ENCODE measurements at regions not wholly inside any gene's neighbourhood (a gene's known extent, or its start where the extent isn't known, plus 50 kb on each side); places are given as distances from the start of the nearest gene placed in this dataset.

DNA sequence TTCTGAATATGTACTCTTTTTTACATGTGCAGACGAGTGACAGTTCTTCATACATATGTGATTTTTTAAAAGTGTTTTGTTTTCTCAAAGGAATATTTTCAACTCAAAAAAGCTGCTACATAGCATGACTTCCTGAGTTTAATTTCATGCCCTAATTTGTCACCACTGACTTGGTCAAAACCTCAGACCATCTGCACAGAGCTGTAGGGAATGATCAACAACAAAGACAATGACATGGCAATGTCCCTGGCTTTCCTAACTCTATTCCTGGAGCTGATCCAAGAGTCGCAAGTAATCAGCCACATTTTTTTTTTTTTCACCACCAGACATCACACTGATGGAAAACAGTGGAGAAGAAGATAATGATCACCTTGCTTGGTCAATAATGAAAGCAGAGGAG, 97.7 kb downstream of the TMA16 start:
- Histone ChIP-seq H3K4ac (ENCODE audit: low read depth, low read length) (no peak overlapping the region), H2BK15ac (ENCODE audit: low read depth, low read length) (no peak overlapping the region), H3K23me2 (ENCODE audit: insufficient read length, low read depth, low read length, poor library complexity, severe bottlenecking) (no peaks in the 10 kb centered on the region), H3K56ac (ENCODE audit: insufficient read length, low read depth, low read length) (no peak overlapping the region), H3K9ac (ENCODE audit: extremely low read depth, insufficient read length, low read length) (no peak overlapping the region), H3K4me2 (ENCODE audit: insufficient read depth, insufficient read length, low read length) (no peak overlapping the region), H4K8ac (replicated peaks; ENCODE audit: insufficient read length, low read depth, low read length) (no peak overlapping the region), H3K9me3 (ENCODE audit: control insufficient read depth, low read depth, low read length) (no peaks in the 10 kb centered on the region), H3K27me3 (ENCODE audit: insufficient read depth, low read length) (no peaks in the 10 kb centered on the region), H3K23ac (ENCODE audit: insufficient read length, low read depth, low read length) (no peak overlapping the region), H3T11ph (ENCODE audit: low read length) (no peak overlapping the region), H4K20me1 (ENCODE audit: control insufficient read depth, insufficient read depth, insufficient read length) (no peaks in the 10 kb centered on the region), H3K79me1 (ENCODE audit: insufficient read depth, low read depth, low read length, poor library complexity, severe bottlenecking) (no peaks in the 10 kb centered on the region), H4K5ac (ENCODE audit: insufficient read length, low read depth, low read length) (no peak overlapping the region), H2BK120ac (ENCODE audit: low read depth, low read length, poor library complexity, severe bottlenecking) (no peak overlapping the region), H3K27ac (ENCODE audit: insufficient read length, low read depth, low read length) (no peak overlapping the region), H4K91ac (ENCODE audit: insufficient read length, low read depth, low read length) (no peak overlapping the region), H3K14ac (ENCODE audit: insufficient read depth, low read length) (no peak overlapping the region), H2BK5ac (ENCODE audit: insufficient read length, low read length) (no peak overlapping the region), H3K79me2 (ENCODE audit: insufficient read depth, low read length) (no peaks in the 10 kb centered on the region), H2AK5ac (ENCODE audit: insufficient read length, low read length) (no peak overlapping the region), H2AFZ (ENCODE audit: low read length) (no peak overlapping the region), H3K4me1 (ENCODE audit: insufficient read depth, low read length) (no peaks in the 10 kb centered on the region), H2BK20ac (ENCODE audit: low read depth, low read length, poor library complexity, severe bottlenecking) (no peak overlapping the region), H3K18ac (ENCODE audit: insufficient read length, low read depth, low read length) (no peak overlapping the region), H2BK12ac (ENCODE audit: insufficient read length, low read depth, low read length) (no peak overlapping the region)
- Mint-ChIP-seq H3K4me1 (no peaks in the 10 kb centered on the region), H3K9me3 (peaks cover 2 to 7% of the 10 kb centered on the region in 2 experiments; a peak in 3 of 5 replicates), H3K4me3 (no peak overlapping the region), H3K27ac (no peak overlapping the region), H3K36me3 (ENCODE audit: insufficient read depth in 1 of 3, low read depth in 3 of 3) (peaks cover 0 to 3% (median 0%) of the 10 kb centered on the region in 3 experiments; a peak in 1 of 7 replicates), H3K27me3 (ENCODE audit: low read depth) (no peaks in the 10 kb centered on the region)
- no peak for TF ChIP-seq CTCF (conservative IDR thresholded peaks at IDR 0.05)
- no peak for DNase-seq
- no CpG with 5 or more reads among the region's 2 CpGs for WGBS (ENCODE audit: extremely low coverage, insufficient read length, low lambda C conversion rate)
